Renal cortex interstitium (tissue), 11 donors: ENCODE measurements at regions not wholly inside any gene's neighbourhood (a gene's known extent, or its start where the extent isn't known, plus 50 kb on each side); places are given as distances from the start of the nearest gene placed in this dataset.

Experiments used
- DNase-seq, 11 donors: peaks; one replicate each; pipeline ENCODE4 v3.0.0-alpha.2; 2013; ENCODE audit warnings: low read depth in 9 of 11, low spot score in 4 of 11; ENCODE audit errors: extremely low read depth in 1 of 11

DNA sequence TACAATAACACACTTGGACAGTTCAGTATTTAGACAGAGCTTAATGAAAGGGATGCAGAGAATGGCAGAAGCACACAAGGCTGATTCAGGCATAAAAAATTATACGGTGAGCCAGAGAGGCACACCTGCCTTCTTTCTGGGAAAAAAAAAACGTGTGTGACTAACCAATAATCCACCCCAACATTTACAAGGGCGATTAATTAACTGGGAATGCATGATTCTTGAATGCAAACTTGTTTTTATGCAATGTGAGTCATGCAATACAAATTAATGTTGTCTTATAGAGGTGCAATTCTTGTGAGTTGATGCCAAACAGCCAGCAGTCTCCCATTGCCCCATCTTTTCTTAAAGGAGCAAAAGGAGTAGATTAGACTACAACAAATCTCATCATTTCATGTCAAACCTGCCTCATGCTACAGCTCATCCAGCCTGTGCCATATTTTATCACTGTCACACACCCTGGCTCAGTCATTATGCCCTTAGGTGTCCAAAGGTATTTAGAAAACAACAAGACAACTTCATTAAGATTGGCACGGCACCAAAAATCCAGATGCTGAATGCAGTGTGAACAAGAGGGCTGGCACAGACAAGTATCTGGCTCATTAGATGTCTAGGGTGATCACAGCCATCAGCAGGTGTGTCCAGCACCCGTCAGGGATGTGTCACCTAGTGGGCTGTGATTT, 721.1 kb downstream of the EFNB2 start:
- DNase-seq, result no peak

- DNase-seq, result no peak
Measured at GRCh38 chr13:105806628-105806920, 728.9 kb downstream of the EFNB2 start.

GRCh38 chr13:105805892-105806627, 729.4 kb downstream of the EFNB2 start:
- DNase-seq, result no peak

GRCh38 chr13:105804561-105805190, 730.8 kb downstream of the EFNB2 start:
- DNase-seq, result no peak

DNA sequence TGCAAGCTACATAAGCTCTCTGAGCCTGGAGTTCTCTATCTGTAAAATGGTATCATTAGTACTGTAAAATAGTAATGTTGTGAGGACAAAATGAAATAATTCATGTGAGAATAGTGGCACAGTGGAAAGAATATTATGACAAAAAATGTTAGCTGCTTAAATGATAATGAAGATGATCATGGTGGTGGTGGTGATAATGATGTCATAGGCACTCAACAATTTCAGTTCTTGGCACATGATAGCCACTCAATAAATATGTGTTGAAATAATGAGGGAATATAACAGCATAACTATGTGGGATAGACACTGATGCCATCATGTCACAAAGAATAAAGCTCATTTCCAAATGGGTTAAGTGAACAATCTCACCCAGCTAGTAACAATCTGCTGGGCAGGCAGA, 736.3 kb downstream of the EFNB2 start:
- no peak for DNase-seq

DNA sequence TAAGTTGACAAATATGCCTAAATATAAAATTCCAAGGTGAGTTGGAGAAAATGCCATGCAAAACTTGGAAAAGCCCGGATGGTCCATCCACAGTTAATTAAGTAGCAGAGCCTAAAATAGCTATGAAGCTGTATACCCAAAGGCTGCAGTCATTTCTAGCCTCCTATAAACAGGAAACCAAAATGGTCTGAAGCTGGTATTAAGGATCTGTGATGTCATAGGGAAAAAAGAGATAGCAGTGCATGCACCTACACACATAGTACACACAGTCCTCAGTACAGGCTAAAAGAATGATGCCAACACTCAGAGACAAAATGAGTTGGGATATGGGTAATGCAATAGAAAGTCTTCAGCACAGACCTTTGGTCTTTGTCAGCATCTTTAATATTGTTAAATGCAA, 736.9 kb downstream of the EFNB2 start:
- DNase-seq, result no peak

- DNase-seq, result no peak
Measured at GRCh38 chr13:105796081-105796480, 739.4 kb downstream of the EFNB2 start.

- DNase-seq, result no peak
Measured at GRCh38 chr13:105790923-105791322, 744.5 kb downstream of the EFNB2 start.

GRCh38 chr13:105788530-105788929, 746.9 kb downstream of the EFNB2 start:
- DNase-seq, result no peak

DNA sequence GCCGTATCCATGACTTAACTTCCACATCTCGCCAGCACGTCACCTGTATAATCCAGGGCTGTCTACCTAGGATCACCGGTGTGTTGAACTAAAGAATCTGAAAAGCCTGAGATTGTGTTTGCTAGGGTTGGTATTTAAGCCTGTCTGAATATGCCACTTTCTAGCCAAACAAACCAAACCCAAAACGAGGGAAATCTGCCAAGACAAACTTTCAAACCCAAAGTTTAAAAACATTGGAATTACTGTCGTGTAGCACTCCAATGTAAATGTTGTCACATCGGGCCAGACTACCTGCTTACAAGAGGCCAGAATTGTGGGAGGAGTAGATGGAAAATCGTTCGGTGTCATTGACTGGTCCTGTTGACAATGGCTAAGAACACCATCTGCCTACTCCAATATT, 747.8 kb downstream of the EFNB2 start:
- no peak for DNase-seq

- no peak for DNase-seq
Measured at GRCh38 chr13:105785436-105785835, 750.0 kb downstream of the EFNB2 start.

DNA sequence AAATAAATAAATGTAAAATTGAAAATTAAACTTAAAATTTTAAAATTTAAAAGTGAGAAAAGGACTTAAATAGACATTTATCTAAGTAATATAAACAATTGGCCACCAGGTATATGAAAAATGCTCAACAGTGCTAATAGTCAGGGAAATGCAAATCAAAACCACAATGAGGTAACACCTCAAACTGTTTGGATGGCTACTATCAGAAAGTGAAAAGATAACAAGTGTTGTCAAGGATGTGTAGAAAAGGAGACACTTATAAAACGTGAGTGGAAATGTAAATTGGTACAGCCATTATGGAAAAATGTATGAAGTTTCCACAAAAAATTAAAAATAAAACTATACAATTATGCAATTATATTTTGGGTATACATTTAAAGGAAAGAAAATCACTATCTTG, 752.2 kb downstream of the EFNB2 start:
- no peak for DNase-seq

DNA sequence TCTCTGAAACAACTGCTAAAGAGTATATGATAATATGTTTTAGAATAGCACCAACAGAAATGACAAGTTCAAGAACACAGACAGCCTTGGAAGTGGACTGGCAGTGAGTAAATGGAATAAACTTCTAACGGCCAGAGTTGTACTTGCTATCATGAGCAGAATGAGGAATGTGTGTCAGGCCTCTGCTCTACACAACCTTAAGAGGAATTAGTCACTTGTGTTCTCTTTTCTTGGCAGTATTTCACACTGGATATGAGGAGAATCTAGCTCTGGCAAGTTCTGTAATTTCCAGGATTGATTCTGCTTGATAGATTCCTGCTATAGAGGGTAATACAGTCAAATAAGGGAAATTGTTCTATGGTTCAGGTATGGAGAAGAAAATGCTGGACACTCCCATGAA, 757.3 kb downstream of the EFNB2 start:
- no peak for DNase-seq

DNA sequence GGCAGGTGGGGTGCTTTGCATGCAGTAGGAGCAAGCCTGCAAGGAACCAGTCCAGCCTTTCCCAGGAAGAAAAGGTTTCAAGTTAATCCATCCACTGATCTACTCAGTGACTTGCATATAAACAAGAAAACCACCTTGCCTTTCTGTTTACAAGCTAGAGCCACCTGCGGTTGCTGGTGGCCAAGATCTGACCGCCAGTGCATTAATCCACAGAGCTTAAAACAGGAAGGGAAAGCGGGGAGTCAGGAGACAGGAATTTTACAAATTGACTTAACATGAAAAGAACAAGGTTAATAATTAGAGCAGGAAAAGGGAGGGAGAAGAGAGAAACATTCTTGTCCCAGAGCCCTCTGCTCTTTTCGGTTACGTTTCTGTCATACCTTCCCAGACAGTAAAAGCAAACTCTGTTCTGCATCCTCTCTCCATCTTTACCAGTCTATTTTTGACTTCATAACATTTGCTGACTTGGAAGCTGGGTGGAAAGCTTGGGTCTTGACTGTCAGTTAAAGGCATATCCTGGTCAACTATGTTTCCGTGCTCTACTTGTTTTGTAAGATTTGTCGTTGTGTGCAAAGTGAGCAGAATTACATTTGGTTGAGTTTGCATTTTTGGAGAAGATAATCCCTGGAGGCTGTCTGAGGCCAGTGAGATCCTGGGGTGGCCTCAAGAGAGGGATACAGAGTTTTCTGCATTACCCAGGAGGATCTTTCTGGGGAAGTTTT, 760.6 kb downstream of the EFNB2 start:
- peak in 8 of 11 donors; percentile 3 to 32 (median 15) for DNase-seq

- DNase-seq, result no peak
Measured at GRCh38 chr13:105773863-105774538, 761.5 kb downstream of the EFNB2 start.

DNA sequence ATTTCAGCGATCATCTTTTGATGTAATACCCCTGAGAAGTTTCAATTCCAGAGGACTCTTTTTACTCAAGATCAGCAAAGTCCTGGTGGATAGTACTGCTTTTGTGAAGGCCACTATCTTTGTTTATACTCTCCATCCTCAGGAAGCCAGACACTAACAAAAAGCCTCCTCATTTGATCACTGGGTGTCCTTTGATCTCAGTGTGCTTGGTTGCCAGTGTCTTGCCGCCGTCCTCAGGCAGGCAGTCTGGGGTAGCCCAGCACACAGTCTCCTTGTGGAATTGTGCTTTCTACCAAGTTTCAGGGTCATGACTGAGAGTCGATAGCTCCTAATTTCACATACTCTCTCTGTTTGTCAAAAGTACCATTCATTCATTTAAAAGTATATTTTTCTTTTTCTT, 762.2 kb downstream of the EFNB2 start:
- no peak for DNase-seq

DNA sequence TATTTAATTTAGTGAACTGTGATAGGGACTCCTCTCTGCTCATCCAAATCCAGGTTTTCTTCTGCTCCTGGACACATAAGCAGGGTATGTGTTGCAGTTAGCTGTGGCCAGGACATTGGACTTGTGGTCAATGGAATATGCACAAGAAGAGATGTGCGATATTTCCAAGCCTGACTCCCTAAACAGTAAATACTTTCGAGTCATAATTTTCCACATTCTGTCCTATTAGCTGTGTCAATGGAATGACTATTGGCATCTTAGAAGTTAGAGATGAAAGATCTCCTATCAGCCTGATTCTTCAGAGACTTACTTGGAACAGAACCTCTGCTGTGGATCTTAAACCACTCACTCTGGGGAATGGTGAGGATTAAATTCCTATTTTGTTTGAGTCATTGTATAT, 771.0 kb downstream of the EFNB2 start:
- no peak for DNase-seq

DNA sequence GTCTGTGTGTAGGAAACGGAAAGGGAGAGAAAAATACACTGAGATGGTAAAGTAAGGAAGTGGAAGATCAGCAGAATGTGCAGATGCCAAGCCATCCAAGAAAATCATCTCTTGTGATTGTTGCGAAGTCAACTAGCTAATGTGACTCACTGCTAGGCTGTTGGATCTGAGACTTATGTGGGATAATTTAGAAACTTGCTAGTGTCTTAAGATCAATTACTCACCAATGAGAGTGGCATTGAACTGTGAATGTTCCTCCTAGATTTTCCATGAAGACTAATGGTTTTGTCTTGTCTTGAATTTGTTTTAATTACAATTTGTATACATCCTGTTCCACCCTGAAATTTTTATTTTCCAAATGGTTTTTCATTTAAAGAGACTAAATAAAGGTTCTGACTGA, 771.6 kb downstream of the EFNB2 start:
- no peak for DNase-seq

- no peak for DNase-seq
Measured at GRCh38 chr13:105762096-105762495, 773.4 kb downstream of the EFNB2 start.
